ENCODE measurements at regions not wholly inside any gene's neighbourhood (a gene's known extent, or its start where the extent isn't known, plus 50 kb on each side); places are given as distances from the start of the nearest gene placed in this dataset.

- TF ChIP-seq, protein P1, sequence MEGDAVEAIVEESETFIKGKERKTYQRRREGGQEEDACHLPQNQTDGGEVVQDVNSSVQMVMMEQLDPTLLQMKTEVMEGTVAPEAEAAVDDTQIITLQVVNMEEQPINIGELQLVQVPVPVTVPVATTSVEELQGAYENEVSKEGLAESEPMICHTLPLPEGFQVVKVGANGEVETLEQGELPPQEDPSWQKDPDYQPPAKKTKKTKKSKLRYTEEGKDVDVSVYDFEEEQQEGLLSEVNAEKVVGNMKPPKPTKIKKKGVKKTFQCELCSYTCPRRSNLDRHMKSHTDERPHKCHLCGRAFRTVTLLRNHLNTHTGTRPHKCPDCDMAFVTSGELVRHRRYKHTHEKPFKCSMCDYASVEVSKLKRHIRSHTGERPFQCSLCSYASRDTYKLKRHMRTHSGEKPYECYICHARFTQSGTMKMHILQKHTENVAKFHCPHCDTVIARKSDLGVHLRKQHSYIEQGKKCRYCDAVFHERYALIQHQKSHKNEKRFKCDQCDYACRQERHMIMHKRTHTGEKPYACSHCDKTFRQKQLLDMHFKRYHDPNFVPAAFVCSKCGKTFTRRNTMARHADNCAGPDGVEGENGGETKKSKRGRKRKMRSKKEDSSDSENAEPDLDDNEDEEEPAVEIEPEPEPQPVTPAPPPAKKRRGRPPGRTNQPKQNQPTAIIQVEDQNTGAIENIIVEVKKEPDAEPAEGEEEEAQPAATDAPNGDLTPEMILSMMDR (IDR thresholded peaks at IDR 0.05; ENCODE audit: low read depth, low read length), result no peak
- no peak for DNase-seq
- no peaks in the 10 kb centered on the region for H3K9me3 ChIP-seq
- H3K4me1 ChIP-seq, result no peaks in the 10 kb centered on the region
- no peaks in the 10 kb centered on the region; the same call in 1 of the 2 replicates for H3K27me3 ChIP-seq
- H3K36me3 ChIP-seq, result no peaks in the 10 kb centered on the region
- H3K4me3 ChIP-seq (ENCODE audit: low read depth, low read length), result no peak overlapping the region
These were observed 78.7 kb downstream of the GAS1 start for GRCh38 chr9:86868616-86869015.

DNA sequence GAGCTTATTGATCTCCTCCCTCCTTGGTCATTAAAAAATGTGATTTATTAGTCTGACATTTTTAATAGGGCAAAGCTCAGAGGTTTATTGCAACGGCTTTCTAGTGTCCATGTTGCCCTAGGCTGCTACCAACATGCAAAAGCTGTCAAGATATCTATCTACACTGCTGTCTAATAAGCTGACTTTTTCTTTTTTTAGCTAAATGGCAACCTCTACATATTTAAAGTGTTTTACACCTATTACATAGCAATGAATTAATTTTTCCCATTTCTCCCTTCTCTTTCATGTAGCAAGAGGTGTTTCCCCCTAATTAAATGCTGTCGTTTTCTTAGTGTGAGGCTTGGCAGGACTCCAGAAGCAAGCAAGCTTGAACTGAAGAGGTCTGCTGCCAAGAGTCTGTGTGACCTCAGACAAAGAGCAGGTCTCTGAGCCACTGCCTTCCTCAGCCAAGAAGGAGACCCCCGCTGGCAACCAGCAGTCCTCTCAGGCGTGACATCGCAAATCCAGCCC is 79.4 kb downstream of the GAS1 start:
- Histone ChIP-seq H3K4me3 (ENCODE audit: low read depth, low read length) (no peak overlapping the region), H3K36me3 (no peaks in the 10 kb centered on the region), H3K27me3 (no peaks in the 10 kb centered on the region; the same call in 1 of the 2 replicates), H3K4me1 (no peaks in the 10 kb centered on the region), H3K9me3 (no peaks in the 10 kb centered on the region)
- DNase-seq, result no peak
- TF ChIP-seq, protein P1 (IDR thresholded peaks at IDR 0.05; ENCODE audit: low read depth, low read length), result no peak

DNA sequence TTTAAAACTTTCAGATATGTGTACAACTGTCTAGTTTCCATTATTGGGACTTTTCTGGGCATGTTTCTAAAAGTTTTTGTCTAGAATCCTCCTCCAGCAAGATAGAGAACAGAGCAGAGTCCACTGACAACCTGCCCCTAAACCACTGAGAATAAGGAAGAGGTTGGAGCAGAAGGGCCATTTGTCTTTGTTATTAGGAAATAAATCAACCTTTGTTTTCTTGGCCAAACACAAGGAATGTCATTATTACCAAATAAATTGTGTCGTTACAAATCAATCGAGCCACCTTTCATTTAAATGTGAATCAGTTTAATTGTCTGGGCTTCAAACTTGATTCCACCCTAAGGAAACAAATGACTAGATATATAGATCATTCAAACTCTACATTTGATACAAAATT is 81.4 kb downstream of the GAS1 start:
- Histone ChIP-seq H3K27me3 (no peaks in the 10 kb centered on the region; the same call in 1 of the 2 replicates), H3K36me3 (no peaks in the 10 kb centered on the region), H3K4me3 (ENCODE audit: low read depth, low read length) (no peak overlapping the region), H3K9me3 (no peaks in the 10 kb centered on the region), H3K4me1 (no peaks in the 10 kb centered on the region)
- no peak for DNase-seq
- TF ChIP-seq, protein P1 (IDR thresholded peaks at IDR 0.05; ENCODE audit: low read depth, low read length), result no peak

- TF ChIP-seq, protein P1 (IDR thresholded peaks at IDR 0.05; ENCODE audit: low read depth, low read length), result no peak
- Histone ChIP-seq H3K36me3 (no peaks in the 10 kb centered on the region), H3K9me3 (no peaks in the 10 kb centered on the region), H3K27me3 (no peaks in the 10 kb centered on the region), H3K4me1 (no peaks in the 10 kb centered on the region), H3K4me3 (ENCODE audit: low read depth, low read length) (no peak overlapping the region)
- DNase-seq, result no peak
These were observed 87.3 kb downstream of the GAS1 start for GRCh38 chr9:86860006-86860405.

DNA sequence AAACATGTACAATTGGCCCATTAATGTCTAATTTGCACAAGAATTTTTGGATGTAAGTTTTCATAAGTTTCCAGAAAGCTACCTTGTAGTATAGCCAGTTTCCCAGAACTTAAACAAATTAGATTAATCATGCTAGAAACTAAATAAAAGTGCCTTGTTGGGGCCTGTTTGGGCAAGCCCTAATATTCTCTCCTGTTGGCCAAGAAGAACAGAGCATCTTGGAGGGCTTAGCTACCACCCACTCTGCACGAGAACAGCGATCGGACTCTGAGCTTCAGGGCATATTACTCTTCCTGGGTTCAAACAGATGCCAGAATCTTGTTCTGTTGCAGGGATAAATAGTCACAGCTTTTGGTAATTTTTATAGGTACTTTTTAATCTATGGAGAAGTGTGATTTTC is 88.2 kb downstream of the GAS1 start:
- H3K36me3 ChIP-seq, result no peaks in the 10 kb centered on the region
- H3K27me3 ChIP-seq, result no peaks in the 10 kb centered on the region
- TF ChIP-seq, protein P1 (IDR thresholded peaks at IDR 0.05; ENCODE audit: low read depth, low read length), result no peak
- H3K4me3 ChIP-seq (ENCODE audit: low read depth, low read length), result no peak overlapping the region
- H3K9me3 ChIP-seq, result no peaks in the 10 kb centered on the region
- H3K4me1 ChIP-seq, result no peaks in the 10 kb centered on the region
- DNase-seq, result no peak

DNA sequence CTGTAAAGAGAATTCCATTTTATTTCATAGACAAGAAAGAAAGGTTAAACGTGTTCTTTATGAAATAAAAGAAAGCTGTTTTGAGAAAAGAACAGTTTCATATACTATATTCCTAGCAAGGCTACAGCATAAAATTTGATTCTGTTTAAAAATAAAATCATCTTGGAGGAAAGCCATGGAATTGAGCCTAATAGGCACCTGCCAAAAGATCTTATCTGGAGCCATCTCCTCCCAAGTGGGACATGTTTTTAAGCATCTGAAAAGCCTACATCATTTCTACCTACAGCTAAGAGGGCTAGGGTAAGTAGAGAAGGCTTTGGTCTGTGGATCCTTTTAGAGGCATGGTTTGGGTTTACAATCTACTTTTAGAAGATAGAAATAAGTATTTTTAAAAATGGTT is 89.3 kb downstream of the GAS1 start:
- Histone ChIP-seq H3K9me3 (no peaks in the 10 kb centered on the region), H3K4me1 (no peaks in the 10 kb centered on the region), H3K36me3 (no peaks in the 10 kb centered on the region), H3K4me3 (ENCODE audit: low read depth, low read length) (no peak overlapping the region), H3K27me3 (no peaks in the 10 kb centered on the region)
- TF ChIP-seq, protein P1 (IDR thresholded peaks at IDR 0.05; ENCODE audit: low read depth, low read length), result no peak
- DNase-seq, result no peak
